Ovary (tissue), 7 donors: ENCODE measurements at regions not wholly inside any gene's neighbourhood (a gene's known extent, or its start where the extent isn't known, plus 50 kb on each side); places are given as distances from the start of the nearest gene placed in this dataset.

Experiments used
- DNase-seq, 5 donors: peaks; one replicate each; pipeline ENCODE4 v3.0.0-alpha.2; 2019 to 2020
- H3K27ac ChIP-seq, 2 donors: fragments of 200-600 bp; one replicate each; pipeline versions ENCODE4 v1.5.1 to v1.8.0; 2019 to 2022
- H3K27me3 ChIP-seq: fragments of 200-600 bp; one replicate; pipeline ENCODE4 v1.8.0; 2022
- H3K36me3 ChIP-seq: fragments of 200-600 bp; sonication (generic); one replicate; pipeline ENCODE4 v1.5.1; 2019
- H3K4me1 ChIP-seq: one replicate; pipeline ENCODE4 v1.8.1; 2013; ENCODE audit warnings: mild to moderate bottlenecking, moderate library complexity; ENCODE audit not compliant: insufficient read depth
- H3K4me3 ChIP-seq: fragments of 200-600 bp; sonication (generic); one replicate; pipeline ENCODE4 v1.5.1; 2017
- H3K9me3 ChIP-seq, 2 donors: fragments of 200-600 bp in 1 of 2; sonication (generic) in 1 of 2; one replicate each; pipeline versions ENCODE4 v1.5.1 to v1.8.1; 2013 to 2019; ENCODE audit warnings: mild to moderate bottlenecking in 1 of 2, moderate library complexity in 1 of 2
- EP300 ChIP-seq: sonication (generic); formaldehyde crosslinking; IDR thresholded peaks from one replicate; pipeline ENCODE4 v1.6.1; 2017; ENCODE audit warnings: antibody characterized with exemption
- POLR2A ChIP-seq: fragments of 450-650 bp; IDR thresholded peaks from one replicate; pipeline ENCODE4 v1.6.1; 2017; ENCODE audit warnings: antibody characterized with exemption, mild to moderate bottlenecking, moderate library complexity
- WGBS, 3 donors: extraction: QIAGEN DNeasy Blood & Tissue Kit in 1 of 3; methylation state at CpG; one replicate each; pipeline versions ENCODE4 v1.1.5 to v1.1.7; 2013 to 2017; 5-methylcytosine and 5-hydroxymethylcytosine counted together
- intact Hi-C, 4 donors: fragments of 100-400 bp; cut with DNase I; formaldehyde crosslinking; loops; one replicate each; pipeline versions ENCODE4 v1.11.0 to v1.15.1; 2022 to 2023
- TF ChIP-seq, protein P1 (sequence below), 3 donors: fragments of 450-650 bp in 2 of 3; fragments of 200-600 bp in 1 of 3; IDR thresholded peaks; one replicate each; pipeline versions ENCODE4 v1.5.1 to v1.8.0; 2016 to 2022; ENCODE audit warnings: antibody characterized with exemption in 3 of 3, mild to moderate bottlenecking in 1 of 3
- donor health status: DM: no; HTN: no; CAD: no; lungs with moderate emphysema.
- donor health status: DM: no; HTN: no; CAD: no.
- donor health status: Bipolar disorder and iron deficiency.
- donor health status: DM: no; HTN: no; CAD: no.
- donor health status: DM: yes; HTN: yes; CAD: no.

DNA sequence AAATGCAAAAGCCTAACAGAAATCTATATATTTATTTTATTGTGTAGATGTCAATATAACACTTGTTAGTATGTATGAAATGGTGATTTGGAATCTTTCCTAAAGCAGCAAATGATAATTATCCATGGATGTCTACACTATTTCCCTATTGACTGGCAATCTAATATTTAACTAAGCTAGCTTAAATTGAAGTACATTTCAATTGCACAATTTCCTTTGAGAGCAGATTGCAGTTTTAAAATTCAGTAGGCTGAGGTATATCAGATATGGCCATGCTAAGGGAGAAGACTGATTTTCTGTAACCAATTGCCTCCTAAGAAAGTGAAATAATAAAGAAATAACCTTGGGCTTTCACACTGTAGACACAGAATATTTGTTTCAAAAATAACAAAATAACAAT lies 90.1 kb upstream of the KCNJ3 start:
- H3K36me3 ChIP-seq, result no peaks in the 10 kb centered on the region
- no peaks in the 10 kb centered on the region for H3K27me3 ChIP-seq
- no peak overlapping the region for H3K27ac ChIP-seq
- TF ChIP-seq EP300 (no peak), POLR2A (no peak)
- TF ChIP-seq, protein P1, sequence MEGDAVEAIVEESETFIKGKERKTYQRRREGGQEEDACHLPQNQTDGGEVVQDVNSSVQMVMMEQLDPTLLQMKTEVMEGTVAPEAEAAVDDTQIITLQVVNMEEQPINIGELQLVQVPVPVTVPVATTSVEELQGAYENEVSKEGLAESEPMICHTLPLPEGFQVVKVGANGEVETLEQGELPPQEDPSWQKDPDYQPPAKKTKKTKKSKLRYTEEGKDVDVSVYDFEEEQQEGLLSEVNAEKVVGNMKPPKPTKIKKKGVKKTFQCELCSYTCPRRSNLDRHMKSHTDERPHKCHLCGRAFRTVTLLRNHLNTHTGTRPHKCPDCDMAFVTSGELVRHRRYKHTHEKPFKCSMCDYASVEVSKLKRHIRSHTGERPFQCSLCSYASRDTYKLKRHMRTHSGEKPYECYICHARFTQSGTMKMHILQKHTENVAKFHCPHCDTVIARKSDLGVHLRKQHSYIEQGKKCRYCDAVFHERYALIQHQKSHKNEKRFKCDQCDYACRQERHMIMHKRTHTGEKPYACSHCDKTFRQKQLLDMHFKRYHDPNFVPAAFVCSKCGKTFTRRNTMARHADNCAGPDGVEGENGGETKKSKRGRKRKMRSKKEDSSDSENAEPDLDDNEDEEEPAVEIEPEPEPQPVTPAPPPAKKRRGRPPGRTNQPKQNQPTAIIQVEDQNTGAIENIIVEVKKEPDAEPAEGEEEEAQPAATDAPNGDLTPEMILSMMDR (IDR thresholded peaks at IDR 0.05), result no peak
- H3K4me3 ChIP-seq, result no peak overlapping the region
- H3K4me1 ChIP-seq, result no peaks in the 10 kb centered on the region
- DNase-seq, result no peak
- intact Hi-C loops, result no loop called here
- H3K9me3 ChIP-seq, result no peaks in the 10 kb centered on the region

DNA sequence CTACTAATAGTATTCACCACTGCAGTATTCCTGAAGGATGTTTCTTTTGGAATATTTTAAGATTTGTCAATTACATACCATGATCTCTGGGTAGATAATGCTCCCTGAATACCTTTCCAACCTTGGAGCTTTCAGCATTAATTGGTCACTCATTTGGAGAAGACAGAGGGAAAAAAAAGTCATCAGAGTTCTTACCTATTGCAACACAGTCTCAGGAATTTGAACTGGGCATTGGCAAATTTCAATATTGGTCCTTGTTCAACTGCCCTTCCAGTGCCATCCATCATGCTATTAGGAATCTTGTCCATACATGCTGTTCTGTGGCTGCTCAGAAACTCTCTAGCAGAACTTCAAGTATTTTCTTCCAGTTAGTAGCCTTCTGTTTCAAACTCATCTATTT lies 83.6 kb upstream of the KCNJ3 start:
- no peaks in the 10 kb centered on the region for H3K9me3 ChIP-seq
- DNase-seq, result no peak
- H3K4me3 ChIP-seq, result no peak overlapping the region
- no peaks in the 10 kb centered on the region for H3K36me3 ChIP-seq
- H3K4me1 ChIP-seq, result no peaks in the 10 kb centered on the region
- H3K27me3 ChIP-seq, result no peaks in the 10 kb centered on the region
- intact Hi-C loops, result no loop called here
- no peak overlapping the region for H3K27ac ChIP-seq
- TF ChIP-seq, protein P1 (IDR thresholded peaks at IDR 0.05), result no peak
- TF ChIP-seq EP300, result no peak
- TF ChIP-seq POLR2A, result no peak

DNA sequence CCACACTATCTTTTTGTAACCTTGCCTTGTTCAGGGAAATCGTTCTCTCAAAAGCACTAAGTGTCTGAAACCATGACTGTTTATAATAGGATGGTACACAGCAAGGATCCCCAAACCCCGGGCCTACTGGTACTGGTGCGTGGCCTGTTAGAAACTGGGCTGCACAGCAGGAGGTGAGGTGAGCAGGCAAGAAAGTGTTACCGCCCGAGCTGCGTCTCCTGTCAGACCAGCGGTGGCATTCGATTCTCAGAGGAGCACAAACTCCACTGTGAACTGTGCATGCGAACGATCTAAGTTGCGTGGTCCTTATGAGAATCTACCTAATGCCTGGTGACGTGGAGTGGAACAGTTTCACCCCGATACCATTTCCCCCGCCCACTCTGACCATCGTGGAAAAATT lies 81.8 kb upstream of the KCNJ3 start:
- H3K36me3 ChIP-seq, result no peaks in the 10 kb centered on the region
- H3K27ac ChIP-seq, result no peak overlapping the region
- H3K4me3 ChIP-seq, result no peak overlapping the region
- H3K27me3 ChIP-seq, result no peaks in the 10 kb centered on the region
- intact Hi-C loops, result no loop called here
- TF ChIP-seq EP300 (no peak), POLR2A (no peak)
- TF ChIP-seq, protein P1 (IDR thresholded peaks at IDR 0.05), result no peak
- no peak for DNase-seq
- no peaks in the 10 kb centered on the region for H3K4me1 ChIP-seq
- WGBS, 3 donors, result 90 to 92% (median 91%) methylated on average over 15 of the region's 15 CpGs
- no peaks in the 10 kb centered on the region for H3K9me3 ChIP-seq

DNA sequence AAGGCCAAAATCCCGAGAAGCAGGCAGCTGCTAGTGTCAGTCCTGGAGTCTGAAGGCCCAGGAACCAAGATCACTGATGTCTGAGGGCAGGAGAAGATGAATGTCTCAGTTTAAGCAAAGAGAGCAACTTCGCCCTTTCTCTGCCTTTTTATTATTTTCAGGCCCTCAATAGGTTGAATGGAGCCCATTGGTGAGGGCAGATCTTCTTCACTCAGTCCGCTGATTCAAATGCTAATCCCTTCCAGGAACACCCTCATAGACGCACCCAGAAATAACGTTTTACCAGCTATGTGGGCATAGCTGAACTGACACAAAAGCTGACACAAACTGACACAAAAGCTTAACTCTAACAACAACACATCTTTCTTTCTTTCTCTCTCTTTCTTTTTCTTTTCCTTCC lies 78.0 kb upstream of the KCNJ3 start:
- no peak for DNase-seq
- intact Hi-C loops, result no loop called here

More for the DNA sequence above, 78.0 kb upstream of the KCNJ3 start:
- Histone ChIP-seq H3K4me3 (no peak overlapping the region), H3K27me3 (no peaks in the 10 kb centered on the region), H3K9me3 (no peaks in the 10 kb centered on the region), H3K27ac (no peak overlapping the region), H3K36me3 (no peaks in the 10 kb centered on the region), H3K4me1 (no peaks in the 10 kb centered on the region)
- no peak for TF ChIP-seq POLR2A
- TF ChIP-seq EP300, result no peak
- TF ChIP-seq, protein P1 (IDR thresholded peaks at IDR 0.05), result no peak
- 84 to 88% (median 85%) methylated on average over 5 of the region's 5 CpGs for WGBS, 3 donors
